Transverse colon (tissue), 4 donors: ENCODE measurements at regions not wholly inside any gene's neighbourhood (a gene's known extent, or its start where the extent isn't known, plus 50 kb on each side); places are given as distances from the start of the nearest gene placed in this dataset.

ENCODE experiments used
- DNase-seq: peaks from one replicate; pipeline ENCODE4 v3.0.0-alpha.2; 2019
- H3K27ac ChIP-seq, 4 donors: fragments of 200-600 bp; sonication (generic); 2 replicates each; pipeline ENCODE4 v1.5.1; 2016 to 2018; ENCODE audit warnings: inconsistent platforms in 4 of 4
- H3K27me3 ChIP-seq: fragments of 200-600 bp; sonication (generic); 2 replicates; pipeline ENCODE4 v1.5.1; 2017; ENCODE audit warnings: inconsistent platforms
- H3K36me3 ChIP-seq, 4 donors: fragments of 200-600 bp; sonication (generic); 2 replicates each; pipeline ENCODE4 v1.5.1; 2017 to 2019; ENCODE audit warnings: inconsistent platforms in 4 of 4
- H3K4me1 ChIP-seq, 4 donors: fragments of 200-600 bp; sonication (generic); 2 replicates each; pipeline ENCODE4 v1.5.1; 2017 to 2020; ENCODE audit warnings: inconsistent platforms in 4 of 4
- H3K4me3 ChIP-seq, 4 donors: fragments of 200-600 bp; sonication (generic); 1 replicate in 1 of 4; 2 replicates in 3 of 4; pipeline versions ENCODE4 v1.5.1 to v1.6.1; 2017 to 2019; ENCODE audit warnings: inconsistent platforms in 4 of 4
- H3K9me3 ChIP-seq, 2 donors: fragments of 200-600 bp; sonication (generic); 2 replicates each; pipeline ENCODE4 v1.5.1; 2017 to 2019; ENCODE audit warnings: inconsistent platforms in 2 of 2
- CTCF ChIP-seq, 5 experiments: fragments of 200-600 bp in 3 of 5; fragments of 450-650 bp in 2 of 5; sonication (generic) in 3 of 5; IDR thresholded peaks; 1 replicate in 2 of 5; 2 replicates in 3 of 5; pipeline ENCODE4 v1.5.1; 2016 to 2017; ENCODE audit warnings: antibody characterized with exemption in 5 of 5, inconsistent platforms in 3 of 5, mild to moderate bottlenecking in 2 of 5, moderate library complexity in 1 of 5
- EP300 ChIP-seq: sonication (generic); formaldehyde crosslinking; IDR thresholded peaks from one replicate; pipeline ENCODE4 v1.6.1; 2017; ENCODE audit warnings: antibody characterized with exemption, low read depth
- POLR2A ChIP-seq: fragments of 450-650 bp; IDR thresholded peaks from one replicate; pipeline ENCODE4 v1.6.1; 2016; ENCODE audit warnings: antibody characterized with exemption, mild to moderate bottlenecking, moderate library complexity
- POLR2AphosphoS5 ChIP-seq, 3 donors: sonication (generic); formaldehyde crosslinking; IDR thresholded peaks; one replicate each; pipeline ENCODE4 v1.6.1; 2016; ENCODE audit warnings: antibody characterized with exemption in 3 of 3
- WGBS, 2 donors: methylation state at CpG; one replicate each; pipeline ENCODE4 v1.1.5; 2018; ENCODE audit warnings: low coverage in 1 of 2; 5-methylcytosine and 5-hydroxymethylcytosine counted together
- in situ Hi-C, 4 donors: fragments of 200-750 bp; cut with MboI; loops; one replicate each; pipeline versions ENCODE4 v1.15.0 to v1.15.1; 2017; ENCODE audit warnings: low sequenced_read_pairs in 3 of 4, low pct_ligation_motif_present in 1 of 4, low pct_unique_long_range_greater_than_20kb in 1 of 4
- intact Hi-C: fragments of 100-400 bp; cut with DNase I; formaldehyde crosslinking; loops from one replicate; pipeline ENCODE4 v1.15.1; 2023; ENCODE audit warnings: low total_unique reads

GRCh38 chr11:105334025-105334714 lies 194.6 kb upstream of the CARD18 start:
- DNase-seq, result no peak
- TF ChIP-seq POLR2AphosphoS5 (IDR thresholded peaks at IDR 0.05) (no peak), POLR2A (no peak), EP300 (no peak), CTCF (IDR thresholded peaks at IDR 0.05) (no peak)
- no peaks in the 10 kb centered on the region for H3K36me3 ChIP-seq
- intact Hi-C loops, result loop anchor here (5.0 kb wide), 1 partner anchor 1322 kb away; no protein-coding TSS in a partner anchor
- H3K27ac ChIP-seq, result no peak overlapping the region
- no peaks in the 10 kb centered on the region for H3K4me1 ChIP-seq
- 72% methylated on average over 11 of the region's 11 CpGs; no CpG with 5 or more reads in 1 of the 2 donors for WGBS, 2 donors
- in situ Hi-C loops, result no loop called here
- H3K27me3 ChIP-seq, result no peaks in the 10 kb centered on the region
- H3K9me3 ChIP-seq, result peaks cover 0 to 4% of the 10 kb centered on the region in 2 donors
- no peak overlapping the region for H3K4me3 ChIP-seq

- Histone ChIP-seq H3K4me3 (no peak overlapping the region), H3K9me3 (peaks cover 0 to 4% of the 10 kb centered on the region in 2 donors), H3K27me3 (no peaks in the 10 kb centered on the region), H3K27ac (no peak overlapping the region), H3K36me3 (no peaks in the 10 kb centered on the region), H3K4me1 (no peaks in the 10 kb centered on the region)
- TF ChIP-seq POLR2A, result no peak
- no peak for TF ChIP-seq POLR2AphosphoS5 (IDR thresholded peaks at IDR 0.05)
- intact Hi-C loops (loop anchor here (5.0 kb wide), 1 partner anchor 1321 kb away; no protein-coding TSS in a partner anchor), in situ Hi-C loops (no loop called here)
- 74 to 83% methylated on average over 3 of the region's 3 CpGs for WGBS, 2 donors
- no peak for DNase-seq
Measured at GRCh38 chr11:105333153-105333552, 193.6 kb upstream of the CARD18 start.

GRCh38 chr11:105332171-105332570 lies 192.6 kb upstream of the CARD18 start:
- no peak overlapping the region for H3K27ac ChIP-seq
- in situ Hi-C loops, result no loop called here
- no peaks in the 10 kb centered on the region for H3K36me3 ChIP-seq
- H3K4me1 ChIP-seq, result no peaks in the 10 kb centered on the region
- WGBS, 2 donors, result 58 to 68% methylated on average over 3 of the region's 3 CpGs
- H3K4me3 ChIP-seq, result no peak overlapping the region
- no peak for DNase-seq
- no peaks in the 10 kb centered on the region for H3K27me3 ChIP-seq
- H3K9me3 ChIP-seq, result no peaks in the 10 kb centered on the region
- TF ChIP-seq POLR2A (no peak), POLR2AphosphoS5 (IDR thresholded peaks at IDR 0.05) (no peak), EP300 (no peak), CTCF (IDR thresholded peaks at IDR 0.05) (no peak)
- intact Hi-C loops, result loop anchor here (5.0 kb wide), 1 partner anchor 1320 kb away; no protein-coding TSS in a partner anchor

- WGBS, 2 donors, result 49 to 73% methylated on average over 1 of the region's 1 CpG
- in situ Hi-C loops, result no loop called here
- Histone ChIP-seq H3K27ac (no peak overlapping the region), H3K4me3 (no peak overlapping the region), H3K27me3 (no peaks in the 10 kb centered on the region), H3K36me3 (no peaks in the 10 kb centered on the region), H3K4me1 (no peaks in the 10 kb centered on the region), H3K9me3 (no peaks in the 10 kb centered on the region)
- TF ChIP-seq POLR2A, result no peak
- no peak for TF ChIP-seq POLR2AphosphoS5 (IDR thresholded peaks at IDR 0.05)
- intact Hi-C loops, result no loop called here
- DNase-seq, result no peak
Measured at GRCh38 chr11:105328061-105328460, 188.5 kb upstream of the CARD18 start.

GRCh38 chr11:105324156-105324555 lies 184.6 kb upstream of the CARD18 start:
- no peaks in the 10 kb centered on the region for H3K27me3 ChIP-seq
- in situ Hi-C loops, result no loop called here
- H3K36me3 ChIP-seq, result no peaks in the 10 kb centered on the region
- DNase-seq, result no peak
- H3K9me3 ChIP-seq, result no peaks in the 10 kb centered on the region
- intact Hi-C loops, result no loop called here
- H3K4me3 ChIP-seq, result no peak overlapping the region
- 72 to 81% methylated on average over 2 to 7 of the region's 7 CpGs for WGBS, 2 donors
- no peaks in the 10 kb centered on the region for H3K4me1 ChIP-seq
- no peak overlapping the region for H3K27ac ChIP-seq
- TF ChIP-seq CTCF (IDR thresholded peaks at IDR 0.05) (no peak), EP300 (no peak), POLR2AphosphoS5 (IDR thresholded peaks at IDR 0.05) (no peak), POLR2A (no peak)
